ENCODE measurements at regions not wholly inside any gene's neighbourhood (a gene's known extent, or its start where the extent isn't known, plus 50 kb on each side); places are given as distances from the start of the nearest gene placed in this dataset.

DNA sequence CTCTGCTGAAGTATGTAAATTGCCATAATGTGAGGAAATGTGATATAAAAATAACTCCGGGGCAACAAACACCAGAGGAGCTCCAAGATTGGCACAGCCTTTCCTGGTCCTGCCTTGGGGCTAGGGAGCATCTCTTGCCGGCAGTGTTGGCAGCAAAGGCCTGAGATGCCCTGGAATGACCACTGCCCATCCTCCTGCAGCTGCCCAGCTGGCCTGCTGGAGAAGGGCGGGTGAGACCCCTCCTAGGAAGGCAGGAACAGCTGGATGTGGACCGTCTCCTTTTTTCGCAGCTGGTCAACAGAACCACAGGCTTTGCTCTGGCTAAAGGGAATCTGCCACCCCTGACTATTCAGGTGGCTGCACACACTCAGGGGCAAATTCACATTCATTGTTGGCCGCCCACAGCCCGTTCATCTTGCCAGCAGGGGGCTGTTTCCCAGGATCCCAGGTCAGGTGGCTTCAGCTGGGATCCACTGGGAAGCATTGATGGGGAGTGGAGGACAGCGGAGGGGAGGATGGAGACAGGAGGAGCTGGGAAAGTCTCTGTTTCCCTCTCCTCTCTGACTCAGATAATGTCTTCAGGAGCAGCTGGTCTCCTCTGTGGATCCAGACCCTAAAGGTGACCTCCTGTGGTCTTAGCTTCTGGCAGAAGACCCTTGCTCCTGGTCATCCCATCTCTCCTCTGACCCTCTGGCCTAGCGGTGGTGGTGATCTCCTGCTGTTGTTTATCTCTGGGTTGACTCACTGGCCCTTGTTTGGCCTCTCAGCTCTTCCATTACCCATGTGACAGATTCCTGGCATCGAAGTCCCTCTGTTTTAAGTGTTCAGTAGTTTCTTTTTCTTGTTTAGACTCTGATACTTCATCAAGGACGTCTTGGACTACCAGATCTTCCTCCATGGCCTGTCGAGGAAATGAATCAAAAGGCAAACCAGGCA, 336.7 kb downstream of the DHX35 start:
- FAIRE-seq (no peak), DNase-seq (ENCODE audit: extremely low spot score, insufficient read length, low read depth) (no peak)

GRCh38 chr20:39298121-39298520, 336.0 kb downstream of the DHX35 start:
- DNase-seq (ENCODE audit: extremely low spot score, insufficient read length, low read depth), result no peak
- no peak for FAIRE-seq

DNA sequence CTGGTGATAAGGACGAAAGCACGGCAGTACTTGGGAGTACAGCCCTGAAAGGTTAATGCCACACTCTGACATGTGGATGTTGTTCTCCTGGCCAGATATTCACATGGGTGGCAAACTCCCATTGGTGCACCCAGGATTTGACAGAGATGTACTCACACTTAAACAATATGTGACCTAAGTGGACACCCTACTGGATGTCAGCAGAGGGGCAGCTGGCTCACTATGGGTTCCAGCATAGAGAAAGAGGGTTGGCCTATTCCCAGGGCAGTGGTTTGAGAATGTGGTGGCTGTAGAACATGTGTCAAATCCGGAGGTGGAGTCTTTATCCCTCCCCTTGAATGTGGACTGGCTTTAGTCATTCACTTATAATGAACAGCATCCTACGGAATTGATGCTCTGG, 333.2 kb downstream of the DHX35 start:
- no peak for DNase-seq (ENCODE audit: extremely low spot score, insufficient read length, low read depth)
- FAIRE-seq, result no peak

- DNase-seq (ENCODE audit: extremely low spot score, insufficient read length, low read depth) (no peak), FAIRE-seq (no peak)
These were observed 332.1 kb downstream of the DHX35 start for GRCh38 chr20:39294137-39294725.

DNA sequence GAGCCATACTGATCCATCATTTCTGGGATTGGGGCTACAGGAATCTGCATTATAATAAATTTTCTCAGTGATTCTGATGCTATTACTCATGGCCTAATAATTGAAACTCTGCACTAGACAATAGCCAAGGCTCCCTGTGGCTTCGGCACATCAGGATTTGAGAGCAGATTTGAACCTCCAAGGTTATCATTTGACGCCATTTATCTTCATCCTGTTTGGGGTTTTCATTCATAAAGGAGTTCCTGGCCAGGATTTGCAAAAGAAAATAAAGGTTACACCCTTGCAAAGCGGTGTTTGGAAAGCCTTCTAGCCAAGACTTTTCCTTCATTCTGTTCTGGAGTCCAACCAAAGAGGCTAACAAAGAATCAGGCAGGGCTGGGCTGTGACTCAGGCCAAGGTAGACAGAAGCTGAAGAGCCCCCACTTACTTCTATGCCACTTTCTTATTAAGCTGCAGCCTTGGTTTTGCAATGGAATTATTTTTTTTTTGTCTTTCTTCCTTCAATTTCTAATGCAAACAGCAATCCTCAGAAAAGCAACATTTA, 330.1 kb downstream of the DHX35 start:
- FAIRE-seq, result no peak

GRCh38 chr20:39291301-39291700, 329.2 kb downstream of the DHX35 start:
- FAIRE-seq (no peak), DNase-seq (ENCODE audit: extremely low spot score, insufficient read length, low read depth) (no peak)

More for the DNA sequence above, 330.1 kb downstream of the DHX35 start:
- DNase-seq (ENCODE audit: extremely low spot score, insufficient read length, low read depth), result no peak

DNA sequence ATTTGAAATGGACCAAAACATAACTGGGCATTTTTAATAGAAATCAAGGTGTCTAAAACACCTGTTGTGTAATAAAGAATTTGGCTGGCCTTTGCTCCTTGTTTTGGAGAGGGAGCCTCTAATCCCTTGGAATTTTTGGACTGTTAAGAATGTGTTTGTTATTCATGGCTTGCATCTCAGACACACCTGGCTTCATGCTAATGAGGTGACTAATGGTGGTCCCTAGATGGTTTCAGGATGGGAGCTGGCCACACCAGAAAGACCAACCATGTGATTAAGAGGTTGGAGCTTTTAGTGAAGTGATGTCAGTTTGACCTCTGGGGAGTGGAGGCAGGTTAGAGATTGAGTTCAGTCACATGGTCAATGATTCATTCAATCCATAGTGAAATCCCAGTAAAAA, 328.4 kb downstream of the DHX35 start:
- FAIRE-seq (no peak), DNase-seq (ENCODE audit: extremely low spot score, insufficient read length, low read depth) (no peak)

DNA sequence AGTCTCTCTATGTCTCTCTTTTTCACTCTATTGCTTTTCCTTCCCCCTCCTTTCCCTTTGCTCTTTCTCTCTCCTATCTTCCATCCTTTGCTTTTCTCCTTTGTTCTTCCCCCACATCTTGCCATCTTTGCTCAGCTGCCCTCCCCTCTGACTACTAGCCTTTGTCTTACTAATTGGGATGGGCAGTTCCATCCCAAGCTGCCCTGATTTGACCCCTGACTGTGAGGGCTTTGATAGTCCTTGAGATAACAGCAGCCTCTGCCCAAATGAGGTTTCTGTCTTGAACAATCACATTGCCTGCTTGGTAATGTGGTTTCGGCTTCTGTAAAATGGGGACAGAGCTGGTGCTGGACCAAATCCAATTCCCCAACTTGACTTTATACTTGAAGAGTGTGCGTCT, 327.7 kb downstream of the DHX35 start:
- FAIRE-seq (no peak), DNase-seq (ENCODE audit: extremely low spot score, insufficient read length, low read depth) (no peak)

DNA sequence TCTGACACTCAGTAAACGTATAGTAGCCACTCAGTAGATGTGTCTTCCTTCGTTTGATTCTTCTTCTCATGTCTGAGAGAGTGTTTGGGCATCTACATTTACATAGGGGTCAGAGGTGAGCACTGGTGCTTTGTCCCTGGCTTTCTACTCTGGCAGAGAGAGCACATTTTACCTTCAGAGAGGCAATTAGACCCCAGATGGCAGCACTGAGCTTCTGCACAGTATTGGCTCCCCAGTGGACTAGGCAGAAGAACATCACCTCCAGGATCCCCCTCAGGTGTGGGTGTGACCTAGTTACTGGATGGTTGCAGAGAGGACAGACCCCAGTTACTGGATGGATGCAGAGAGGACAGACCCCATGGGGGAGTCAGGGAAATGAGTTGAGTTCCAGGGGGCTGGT, 327.2 kb downstream of the DHX35 start:
- no peak for FAIRE-seq

DNA sequence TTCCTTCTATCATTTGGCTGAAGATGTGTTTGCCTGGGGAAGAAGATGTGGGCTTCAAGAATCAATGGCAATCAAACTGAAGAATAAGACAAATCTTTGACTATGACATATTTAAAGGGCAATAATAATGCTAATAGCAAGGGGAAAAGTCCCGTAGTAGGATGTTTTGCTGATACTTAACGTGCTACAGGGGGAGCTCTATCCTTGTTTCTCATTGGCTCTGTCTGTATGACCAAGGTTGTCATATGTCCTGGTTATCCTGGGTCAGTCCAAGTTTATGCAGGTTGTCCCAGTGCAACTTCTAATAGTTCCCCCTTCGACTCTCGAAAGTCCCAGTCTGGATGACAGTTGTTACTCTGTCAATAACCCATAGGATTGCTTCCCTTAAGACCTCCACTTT, 321.3 kb downstream of the DHX35 start:
- no peak for FAIRE-seq
- DNase-seq (ENCODE audit: extremely low spot score, insufficient read length, low read depth), result no peak

More for the DNA sequence above, 327.2 kb downstream of the DHX35 start:
- no peak for DNase-seq (ENCODE audit: extremely low spot score, insufficient read length, low read depth)

- DNase-seq (ENCODE audit: extremely low spot score, insufficient read length, low read depth) (no peak), FAIRE-seq (no peak)
These were observed 320.5 kb downstream of the DHX35 start for GRCh38 chr20:39282619-39283092.

GRCh38 chr20:39280875-39281274, 318.7 kb downstream of the DHX35 start:
- DNase-seq (ENCODE audit: extremely low spot score, insufficient read length, low read depth) (no peak), FAIRE-seq (no peak)

DNA sequence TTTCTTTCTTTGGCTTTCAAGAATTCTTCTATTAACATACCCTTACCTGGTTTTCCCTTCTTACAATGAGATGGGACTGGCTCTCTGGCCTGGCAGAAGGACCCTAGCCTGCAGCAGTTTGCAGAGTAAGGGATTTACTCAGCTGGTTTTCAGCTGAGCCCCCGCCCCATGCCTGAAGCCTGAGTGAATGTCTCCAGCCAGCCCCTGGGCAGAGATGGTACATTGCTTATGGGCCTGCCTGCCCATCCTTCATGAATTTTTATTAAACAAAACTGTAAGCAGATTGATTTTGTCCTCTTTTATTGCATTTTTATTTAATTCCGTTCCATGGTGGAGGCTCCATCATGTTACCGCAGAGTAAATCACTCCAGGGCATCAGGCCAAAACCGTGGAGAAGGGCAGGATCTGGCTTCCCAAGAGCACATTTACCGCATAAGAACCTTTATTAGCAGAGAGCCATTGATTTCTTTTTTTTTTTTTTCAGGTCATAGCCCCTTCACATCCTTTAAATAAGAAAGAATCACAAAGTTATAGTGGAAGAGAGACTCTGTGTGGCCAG, 316.2 kb downstream of the DHX35 start:
- FAIRE-seq (no peak), DNase-seq (ENCODE audit: extremely low spot score, insufficient read length, low read depth) (no peak)

DNA sequence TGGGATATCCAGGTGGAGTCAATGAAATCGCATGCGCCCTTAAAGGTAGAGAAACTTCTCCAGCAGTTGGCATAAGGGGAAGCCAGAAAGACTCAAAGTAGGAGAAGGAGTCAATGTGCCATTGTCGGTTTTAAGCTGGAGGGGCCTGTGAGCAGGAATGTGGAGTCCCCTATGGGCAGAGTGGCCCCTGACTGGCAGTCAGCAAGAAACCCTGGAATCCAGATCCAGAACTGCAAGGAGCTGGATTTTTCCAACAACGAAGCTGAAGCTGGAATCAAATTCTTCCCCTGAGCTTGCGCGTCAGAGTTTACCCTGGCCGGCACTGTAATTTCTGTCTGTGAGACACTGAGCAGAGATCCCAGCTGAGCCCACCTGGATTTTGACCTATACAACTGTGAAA, 315.0 kb downstream of the DHX35 start:
- FAIRE-seq, result no peak

DNA sequence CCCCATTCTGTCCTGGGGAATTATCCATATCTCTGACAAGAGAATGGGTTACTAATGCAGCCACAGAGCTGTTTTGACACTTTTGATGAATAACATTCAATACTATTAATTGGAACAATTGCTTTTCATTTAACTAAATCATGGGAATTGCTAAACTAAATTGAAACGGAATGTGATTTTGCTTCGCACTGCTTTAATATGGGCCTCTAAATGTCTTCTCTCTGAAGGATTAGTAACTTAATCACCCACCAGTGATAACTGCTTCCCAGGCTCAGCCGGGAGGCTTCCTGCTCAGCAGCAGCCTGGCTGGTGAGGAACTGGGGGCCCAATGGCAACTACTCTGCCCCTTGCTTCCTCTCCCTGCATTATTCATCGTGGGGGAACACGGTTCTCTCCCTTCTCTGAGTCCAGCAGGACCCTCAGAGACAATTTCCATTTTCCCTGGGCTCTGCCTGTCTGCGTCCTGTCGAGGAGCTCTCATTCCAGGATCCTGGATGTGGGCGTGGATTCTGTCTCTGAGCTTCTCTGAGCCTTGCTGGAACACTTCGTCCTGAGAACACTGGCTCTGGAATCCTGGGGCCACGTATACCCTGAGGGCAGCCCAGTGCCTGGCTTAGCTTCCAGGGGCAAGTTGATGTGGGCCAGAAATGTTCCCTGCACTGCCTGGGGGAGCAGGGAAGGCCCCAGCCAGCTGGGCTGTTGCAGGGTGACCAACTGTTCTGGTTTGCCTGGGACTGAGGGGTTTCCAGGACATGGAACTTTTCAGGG, 308.9 kb downstream of the DHX35 start:
- DNase-seq (ENCODE audit: extremely low spot score, insufficient read length, low read depth), result no peak
- FAIRE-seq, result no peak

More for the DNA sequence above, 315.0 kb downstream of the DHX35 start:
- no peak for DNase-seq (ENCODE audit: extremely low spot score, insufficient read length, low read depth)

DNA sequence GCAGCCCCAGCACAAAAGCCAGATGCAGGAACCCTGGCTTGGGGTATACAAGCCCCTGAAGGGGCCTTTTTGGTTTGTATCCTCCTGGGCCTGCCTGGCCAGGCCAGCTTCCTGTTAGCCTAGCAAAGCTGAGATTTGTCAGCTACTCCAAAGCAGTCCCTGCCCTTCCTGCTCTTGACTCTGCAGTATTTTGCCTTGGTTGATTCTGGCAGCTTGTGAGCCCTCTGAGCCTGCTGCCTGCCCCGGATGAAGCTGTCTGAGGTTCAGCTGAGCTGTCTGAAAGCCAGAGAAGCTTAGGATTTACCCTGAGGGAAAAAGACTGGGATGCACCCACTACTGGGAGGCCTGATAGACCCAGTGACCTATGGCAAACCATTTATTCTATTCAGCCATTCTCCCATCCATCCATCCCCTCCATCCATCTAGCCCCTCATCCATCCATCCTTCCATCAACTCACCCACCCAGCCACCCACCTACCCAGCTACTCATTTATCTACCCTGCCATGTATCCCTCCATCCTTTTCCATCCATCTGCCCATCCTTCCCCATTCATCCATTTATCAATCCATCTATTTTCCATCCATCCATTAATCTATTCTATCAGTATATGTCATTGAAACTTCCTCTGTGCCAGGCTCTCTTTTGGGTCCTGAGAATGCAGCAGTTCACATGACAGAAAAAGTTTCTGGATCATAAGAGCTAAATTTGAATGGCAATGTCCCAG, 307.5 kb downstream of the DHX35 start:
- no peak for FAIRE-seq
- DNase-seq (ENCODE audit: extremely low spot score, insufficient read length, low read depth), result no peak

GRCh38 chr20:39268981-39269461, 306.9 kb downstream of the DHX35 start:
- no peak for FAIRE-seq
- peak; percentile 25 for DNase-seq (ENCODE audit: extremely low spot score, insufficient read length, low read depth)

DNA sequence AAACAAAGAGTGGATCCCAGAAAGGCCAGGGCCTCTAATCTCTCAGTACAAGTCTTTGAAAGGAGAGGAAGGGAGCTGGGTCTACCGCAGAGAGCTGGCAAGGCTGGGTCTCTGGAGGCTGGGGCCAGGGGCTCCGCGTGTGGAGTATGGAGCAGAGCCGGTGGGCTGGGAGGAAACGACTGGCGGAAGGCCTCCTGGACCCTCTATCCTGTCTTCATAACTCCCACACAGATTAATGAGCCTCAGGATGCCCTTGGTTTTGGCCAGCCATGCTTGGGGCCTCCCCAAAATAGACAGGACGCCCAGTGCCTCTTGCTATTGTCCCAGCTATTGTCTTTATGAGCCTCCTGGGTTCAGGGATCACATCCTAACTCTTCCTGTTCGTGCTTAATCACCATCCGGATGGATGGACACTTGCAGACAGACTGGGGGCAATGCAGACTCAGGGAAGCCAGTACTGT, 306.4 kb downstream of the DHX35 start:
- FAIRE-seq, result no peak
- DNase-seq (ENCODE audit: extremely low spot score, insufficient read length, low read depth), result no peak

- FAIRE-seq, result no peak
These were observed 304.8 kb downstream of the DHX35 start for GRCh38 chr20:39266989-39267388.

More at GRCh38 chr20:39266989-39267388, 304.8 kb downstream of the DHX35 start:
- DNase-seq (ENCODE audit: extremely low spot score, insufficient read length, low read depth), result no peak

Data from GM18507 (cell line).